T-helper 1 cell treated with Interleukin-12 subunit alpha and Interleukin-12 subunit beta and Interleukin-4 antibody, amounts not matched to agents 30 μg/mL and 1 μg/mL, for 36 hours (primary cell): ENCODE measurements at regions not wholly inside any gene's neighbourhood (a gene's known extent, or its start where the extent isn't known, plus 50 kb on each side); places are given as distances from the start of the nearest gene placed in this dataset.

Source experiments
- H3K27ac Mint-ChIP-seq: one replicate; pipeline ENCODE4 v1.8.0; 2021; ENCODE audit warnings: mild to moderate bottlenecking, mixed read lengths
- H3K27me3 Mint-ChIP-seq: one replicate; pipeline ENCODE4 v1.8.0; 2021; ENCODE audit warnings: low read depth, mixed read lengths
- H3K36me3 Mint-ChIP-seq: one replicate; pipeline ENCODE4 v1.8.0; 2021; ENCODE audit warnings: low read depth, mixed read lengths
- H3K4me1 Mint-ChIP-seq: one replicate; pipeline ENCODE4 v1.8.0; 2021; ENCODE audit warnings: low read depth, mixed read lengths
- H3K4me3 Mint-ChIP-seq: one replicate; pipeline ENCODE4 v1.8.0; 2021; ENCODE audit warnings: mild to moderate bottlenecking, moderate library complexity, mixed read lengths
- H3K9me3 Mint-ChIP-seq: one replicate; pipeline ENCODE4 v1.8.0; 2021; ENCODE audit warnings: mixed read lengths

- Mint-ChIP-seq H3K4me3 (no peak overlapping the region), H3K9me3 (peaks cover 15% of the 10 kb centered on the region), H3K36me3 (peaks cover 4% of the 10 kb centered on the region), H3K27ac (no peak overlapping the region), H3K27me3 (peaks cover 8% of the 10 kb centered on the region), H3K4me1 (peaks cover 10% of the 10 kb centered on the region)
Measured at GRCh38 chr6:137378090-137378369, 116.2 kb downstream of the OLIG3 start.

- H3K27me3 Mint-ChIP-seq, result peaks cover 2% of the 10 kb centered on the region
- peaks cover 2% of the 10 kb centered on the region for H3K36me3 Mint-ChIP-seq
- H3K9me3 Mint-ChIP-seq, result peaks cover 6% of the 10 kb centered on the region
- peaks cover 15% of the 10 kb centered on the region for H3K4me1 Mint-ChIP-seq
- H3K4me3 Mint-ChIP-seq, result no peak overlapping the region
- no peak overlapping the region for H3K27ac Mint-ChIP-seq
Measured at GRCh38 chr6:137373296-137373695, 120.9 kb downstream of the OLIG3 start.

- no peak overlapping the region for H3K4me3 Mint-ChIP-seq
- H3K27ac Mint-ChIP-seq, result no peak overlapping the region
- peaks cover 15% of the 10 kb centered on the region for H3K4me1 Mint-ChIP-seq
- H3K27me3 Mint-ChIP-seq, result no peaks in the 10 kb centered on the region
- H3K36me3 Mint-ChIP-seq, result peaks cover 2% of the 10 kb centered on the region
- H3K9me3 Mint-ChIP-seq, result peaks cover 5% of the 10 kb centered on the region
Measured at GRCh38 chr6:137372532-137372931, 121.7 kb downstream of the OLIG3 start.

- H3K27me3 Mint-ChIP-seq, result no peaks in the 10 kb centered on the region
- H3K27ac Mint-ChIP-seq, result no peak overlapping the region
- H3K4me3 Mint-ChIP-seq, result no peak overlapping the region
- H3K4me1 Mint-ChIP-seq, result peaks cover 15% of the 10 kb centered on the region
- H3K36me3 Mint-ChIP-seq, result peaks cover 2% of the 10 kb centered on the region
- H3K9me3 Mint-ChIP-seq, result peaks cover 5% of the 10 kb centered on the region
Measured at GRCh38 chr6:137371634-137372016, 122.6 kb downstream of the OLIG3 start.

GRCh38 chr6:137370871-137371633 lies 123.1 kb downstream of the OLIG3 start:
- Mint-ChIP-seq H3K4me1 (peaks cover 15% of the 10 kb centered on the region), H3K4me3 (no peak overlapping the region), H3K27ac (no peak overlapping the region), H3K36me3 (peaks cover 2% of the 10 kb centered on the region), H3K27me3 (no peaks in the 10 kb centered on the region), H3K9me3 (no peaks in the 10 kb centered on the region)

GRCh38 chr6:137369136-137369535 lies 125.1 kb downstream of the OLIG3 start:
- H3K27me3 Mint-ChIP-seq, result no peaks in the 10 kb centered on the region
- H3K9me3 Mint-ChIP-seq, result no peaks in the 10 kb centered on the region
- no peak overlapping the region for H3K27ac Mint-ChIP-seq
- H3K36me3 Mint-ChIP-seq, result peaks cover 2% of the 10 kb centered on the region
- no peak overlapping the region for H3K4me3 Mint-ChIP-seq
- H3K4me1 Mint-ChIP-seq, result peaks cover 16% of the 10 kb centered on the region

- Mint-ChIP-seq H3K27me3 (peaks cover 3% of the 10 kb centered on the region), H3K27ac (no peak overlapping the region), H3K36me3 (peaks cover 10% of the 10 kb centered on the region), H3K9me3 (peaks cover 6% of the 10 kb centered on the region), H3K4me3 (no peak overlapping the region), H3K4me1 (peaks cover 31% of the 10 kb centered on the region)
Measured at GRCh38 chr6:137365707-137366437, 128.3 kb downstream of the OLIG3 start.

- Mint-ChIP-seq H3K9me3 (peaks cover 6% of the 10 kb centered on the region), H3K27ac (peak overlapping the region; percentile 73), H3K4me3 (peak overlapping the region; percentile 47), H3K4me1 (peaks cover 17% of the 10 kb centered on the region), H3K27me3 (peaks cover 7% of the 10 kb centered on the region), H3K36me3 (peaks cover 7% of the 10 kb centered on the region)
Measured at GRCh38 chr6:137363805-137364138, 130.4 kb downstream of the OLIG3 start.

GRCh38 chr6:137362878-137363804 lies 131.1 kb downstream of the OLIG3 start:
- Mint-ChIP-seq H3K27ac (peak overlapping the region; percentile 73), H3K4me3 (no peak overlapping the region), H3K9me3 (peaks cover 6% of the 10 kb centered on the region)

GRCh38 chr6:137361701-137362100 lies 132.5 kb downstream of the OLIG3 start:
- peaks cover 6% of the 10 kb centered on the region for H3K9me3 Mint-ChIP-seq
- H3K4me3 Mint-ChIP-seq, result no peak overlapping the region
- no peak overlapping the region for H3K27ac Mint-ChIP-seq
- H3K27me3 Mint-ChIP-seq, result peaks cover 18% of the 10 kb centered on the region
- peaks cover 7% of the 10 kb centered on the region for H3K36me3 Mint-ChIP-seq
- peaks cover 17% of the 10 kb centered on the region for H3K4me1 Mint-ChIP-seq

More at GRCh38 chr6:137362878-137363804, 131.1 kb downstream of the OLIG3 start:
- Mint-ChIP-seq H3K36me3 (peaks cover 7% of the 10 kb centered on the region), H3K4me1 (peaks cover 17% of the 10 kb centered on the region), H3K27me3 (peaks cover 10% of the 10 kb centered on the region)

GRCh38 chr6:137358273-137358672 lies 135.9 kb downstream of the OLIG3 start:
- no peak overlapping the region for H3K4me3 Mint-ChIP-seq
- peaks cover 14% of the 10 kb centered on the region for H3K4me1 Mint-ChIP-seq
- peaks cover 25% of the 10 kb centered on the region for H3K27me3 Mint-ChIP-seq
- no peak overlapping the region for H3K27ac Mint-ChIP-seq
- H3K9me3 Mint-ChIP-seq, result no peaks in the 10 kb centered on the region
- H3K36me3 Mint-ChIP-seq, result peaks cover 3% of the 10 kb centered on the region

GRCh38 chr6:137357948-137358266 lies 136.3 kb downstream of the OLIG3 start:
- H3K9me3 Mint-ChIP-seq, result no peaks in the 10 kb centered on the region
- H3K4me1 Mint-ChIP-seq, result peaks cover 13% of the 10 kb centered on the region
- H3K36me3 Mint-ChIP-seq, result peaks cover 3% of the 10 kb centered on the region
- no peak overlapping the region for H3K4me3 Mint-ChIP-seq
- H3K27me3 Mint-ChIP-seq, result peaks cover 25% of the 10 kb centered on the region
- no peak overlapping the region for H3K27ac Mint-ChIP-seq

GRCh38 chr6:137357263-137357947 lies 136.8 kb downstream of the OLIG3 start:
- Mint-ChIP-seq H3K4me3 (no peak overlapping the region), H3K27ac (no peak overlapping the region), H3K36me3 (peaks cover 2% of the 10 kb centered on the region), H3K4me1 (peaks cover 13% of the 10 kb centered on the region), H3K27me3 (peaks cover 25% of the 10 kb centered on the region), H3K9me3 (no peaks in the 10 kb centered on the region)

GRCh38 chr6:137353842-137354397 lies 134.7 kb upstream of the IFNGR1 start:
- H3K4me3 Mint-ChIP-seq, result no peak overlapping the region
- H3K4me1 Mint-ChIP-seq, result peaks cover 11% of the 10 kb centered on the region
- no peaks in the 10 kb centered on the region for H3K9me3 Mint-ChIP-seq

More at GRCh38 chr6:137353842-137354397, 134.7 kb upstream of the IFNGR1 start:
- Mint-ChIP-seq H3K36me3 (no peaks in the 10 kb centered on the region), H3K27ac (peak overlapping the region; percentile 6), H3K27me3 (peaks cover 24% of the 10 kb centered on the region)
